Neural cell (in vitro differentiated cells): ENCODE measurements at regions not wholly inside any gene's neighbourhood (a gene's known extent, or its start where the extent isn't known, plus 50 kb on each side); places are given as distances from the start of the nearest gene placed in this dataset.

Experiments
- H2AFZ ChIP-seq: fragments of 200-600, 300-800 bp; sonication (generic), shearing (Covaris generic); 2 replicates; pipeline ENCODE4 v1.6.0; 2014; ENCODE audit warnings: low read depth, mild to moderate bottlenecking, antibody characterized with exemption, low read length, moderate library complexity
- H3F3A ChIP-seq: fragments of 200-600 bp; shearing (Covaris generic); 2 replicates; pipeline ENCODE4 v1.6.1; 2016; ENCODE audit warnings: mild to moderate bottlenecking, moderate library complexity, mixed read lengths, antibody characterized with exemption, low read length; ENCODE audit not compliant: insufficient read depth, poor library complexity, severe bottlenecking
- H3K27ac ChIP-seq: fragments of 200-600, 300-800 bp; sonication (generic), shearing (Covaris generic); 2 replicates; pipeline ENCODE4 v1.5.1; 2014; ENCODE audit warnings: mild to moderate bottlenecking, low read length, moderate library complexity
- H3K27me3 ChIP-seq: fragments of 300-800, 200-600 bp; sonication (generic), shearing (Covaris generic); 2 replicates; pipeline ENCODE4 v1.6.0; 2014; ENCODE audit warnings: mild to moderate bottlenecking, low read depth, low read length, moderate library complexity; ENCODE audit not compliant: insufficient read depth
- H3K36me3 ChIP-seq: fragments of 300-800, 200-600 bp; sonication (generic), shearing (Covaris generic); 2 replicates; pipeline ENCODE4 v1.5.1; 2014; ENCODE audit warnings: mild to moderate bottlenecking, antibody characterized with exemption, low read length, moderate library complexity; ENCODE audit not compliant: insufficient read depth
- H3K4me2 ChIP-seq: fragments of 300-800, 200-600 bp; sonication (generic), shearing (Covaris generic); 2 replicates; pipeline ENCODE4 v1.6.0; 2014; ENCODE audit warnings: mild to moderate bottlenecking, low read length
- H3K4me3 ChIP-seq: fragments of 300-800, 200-600 bp; sonication (generic), shearing (Covaris generic); 2 replicates; pipeline ENCODE4 v1.5.1; 2014; ENCODE audit warnings: mild to moderate bottlenecking, low read length, moderate library complexity
- H3K79me2 ChIP-seq: fragments of 200-600 bp; shearing (Covaris generic); replicated peaks from 2 replicates; pipeline ENCODE4 v1.6.0; 2014; ENCODE audit warnings: mild to moderate bottlenecking, low read length, moderate library complexity; ENCODE audit not compliant: insufficient read depth
- H3K9ac ChIP-seq: fragments of 300-800, 200-600 bp; sonication (generic), shearing (Covaris generic); 2 replicates; pipeline ENCODE4 v1.6.1; 2016; ENCODE audit warnings: mild to moderate bottlenecking, low read length, mixed read lengths
- H3K9me2 ChIP-seq: fragments of 200-600 bp; shearing (Covaris generic); 2 replicates; pipeline ENCODE4 v1.6.1; 2016; ENCODE audit warnings: mild to moderate bottlenecking, low read length, mixed read lengths; ENCODE audit not compliant: insufficient read depth
- H3K9me3 ChIP-seq: fragments of 200-600, 300-800 bp; sonication (generic), shearing (Covaris generic); 2 replicates; pipeline ENCODE4 v1.6.1; 2016; ENCODE audit warnings: mild to moderate bottlenecking, mixed run types, low read length, moderate library complexity, mixed read lengths
- H4K20me1 ChIP-seq: fragments of 200-600 bp; shearing (Covaris generic); 2 replicates; pipeline ENCODE4 v1.6.1; 2016; ENCODE audit warnings: mild to moderate bottlenecking, mixed run types; ENCODE audit not compliant: insufficient read depth
- CTCF ChIP-seq: fragments of 450-650 bp; IDR thresholded peaks from 2 replicates; pipeline ENCODE4 v1.5.1; 2014; ENCODE audit warnings: antibody characterized with exemption, mild to moderate bottlenecking, moderate library complexity; ENCODE audit not compliant: poor library complexity, severe bottlenecking
- EP300 ChIP-seq: fragments of 450-650 bp; conservative IDR thresholded peaks from 2 replicates; pipeline ENCODE4 v1.6.1; 2014; ENCODE audit warnings: antibody characterized with exemption, mild to moderate bottlenecking, moderate library complexity; ENCODE audit not compliant: poor library complexity, severe bottlenecking
- EZH2 ChIP-seq: fragments of 200-600, 300-800 bp; shearing (Covaris generic), sonication (generic); IDR thresholded peaks from 2 replicates; pipeline ENCODE4 v1.6.1; 2014; ENCODE audit warnings: antibody characterized with exemption, low read length, borderline replicate concordance, mild to moderate bottlenecking; ENCODE audit not compliant: insufficient read depth, poor library complexity, severe bottlenecking
- MXI1 ChIP-seq: fragments of 450-650 bp; conservative IDR thresholded peaks from 2 replicates; pipeline ENCODE4 v1.6.1; 2014; ENCODE audit warnings: antibody characterized with exemption, mild to moderate bottlenecking; ENCODE audit not compliant: poor library complexity, severe bottlenecking
- POLR2AphosphoS5 ChIP-seq: IDR thresholded peaks from 2 replicates; pipeline ENCODE4 v1.6.1; 2012
- RAD21 ChIP-seq: fragments of 450-650 bp; conservative IDR thresholded peaks from 2 replicates; pipeline ENCODE4 v1.6.1; 2014; ENCODE audit warnings: antibody characterized with exemption, mild to moderate bottlenecking, moderate library complexity
- REST ChIP-seq: IDR thresholded peaks from 2 replicates; pipeline ENCODE4 v1.6.1; 2012; ENCODE audit warnings: borderline replicate concordance
- SMC3 ChIP-seq: fragments of 450-650 bp; conservative IDR thresholded peaks from 2 replicates; pipeline ENCODE4 v1.6.1; 2014; ENCODE audit warnings: antibody characterized with exemption, mild to moderate bottlenecking, moderate library complexity; ENCODE audit not compliant: poor library complexity
- TAF1 ChIP-seq: IDR thresholded peaks from 2 replicates; pipeline ENCODE4 v1.6.1; 2012; ENCODE audit warnings: low read depth

GRCh38 chr2:147428120-147428747 is 416.6 kb upstream of the ACVR2A start:
- Histone ChIP-seq H4K20me1 (no peaks in the 10 kb centered on the region), H3F3A (no peaks in the 10 kb centered on the region), H3K27ac (no peak overlapping the region), H2AFZ (no peak overlapping the region), H3K79me2 (no peaks in the 10 kb centered on the region), H3K36me3 (no peaks in the 10 kb centered on the region), H3K9me3 (no peaks in the 10 kb centered on the region), H3K4me3 (no peak overlapping the region), H3K4me2 (no peak overlapping the region), H3K9ac (no peak overlapping the region), H3K9me2 (no peaks in the 10 kb centered on the region), H3K27me3 (no peaks in the 10 kb centered on the region)
- no peak for TF ChIP-seq EZH2
- no peak for TF ChIP-seq RAD21
- no peak for TF ChIP-seq EP300
- TF ChIP-seq TAF1: no peak
- no peak for TF ChIP-seq CTCF
- TF ChIP-seq REST: no peak
- no peak for TF ChIP-seq SMC3
- TF ChIP-seq POLR2AphosphoS5: no peak
- no peak for TF ChIP-seq MXI1

- no peaks in the 10 kb centered on the region for H3K36me3 ChIP-seq
- H3K9me3 ChIP-seq: no peaks in the 10 kb centered on the region
- no peak overlapping the region for H3K4me2 ChIP-seq
- H3K27ac ChIP-seq: no peak overlapping the region
- H2AFZ ChIP-seq: no peak overlapping the region
- no peaks in the 10 kb centered on the region for H3K27me3 ChIP-seq
- no peaks in the 10 kb centered on the region for H3F3A ChIP-seq
- no peak overlapping the region for H3K9ac ChIP-seq
- H3K4me3 ChIP-seq: no peak overlapping the region
- TF ChIP-seq SMC3: no peak
- no peak for TF ChIP-seq MXI1
- TF ChIP-seq EP300: no peak
- TF ChIP-seq EZH2: no peak
- no peak for TF ChIP-seq POLR2AphosphoS5
- TF ChIP-seq CTCF: no peak
- TF ChIP-seq TAF1: no peak
- TF ChIP-seq REST: no peak
- H3K9me2 ChIP-seq: no peaks in the 10 kb centered on the region
- no peaks in the 10 kb centered on the region for H4K20me1 ChIP-seq
- no peaks in the 10 kb centered on the region for H3K79me2 ChIP-seq
These were observed 419.3 kb upstream of the ACVR2A start for GRCh38 chr2:147425437-147426029.
